ENCODE measurements at regions not wholly inside any gene's neighbourhood (a gene's known extent, or its start where the extent isn't known, plus 50 kb on each side); places are given as distances from the start of the nearest gene placed in this dataset.

DNA sequence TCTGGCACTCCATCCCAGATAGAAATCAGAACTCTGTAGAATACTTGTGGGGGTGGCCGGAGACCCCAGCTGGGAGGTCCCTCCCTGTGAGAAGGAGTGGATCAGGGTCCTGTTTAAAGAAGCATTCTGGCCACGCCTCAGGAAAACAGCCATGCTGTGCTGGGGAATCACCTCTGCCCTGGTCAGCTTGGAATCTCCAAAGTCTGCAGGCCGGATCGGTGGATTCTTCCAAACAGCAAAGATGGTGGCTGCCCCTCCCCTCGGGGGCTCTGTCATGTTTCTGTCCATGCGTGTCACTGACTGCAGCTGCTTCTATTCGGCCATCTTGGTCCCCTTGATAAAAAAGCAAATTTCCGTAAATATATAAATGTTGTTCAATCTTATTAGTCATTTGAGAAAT, 365.9 kb downstream of the JRKL start:
- no peak for TF ChIP-seq POLR2A (IDR thresholded peaks at IDR 0.05)
- TF ChIP-seq, protein P1, sequence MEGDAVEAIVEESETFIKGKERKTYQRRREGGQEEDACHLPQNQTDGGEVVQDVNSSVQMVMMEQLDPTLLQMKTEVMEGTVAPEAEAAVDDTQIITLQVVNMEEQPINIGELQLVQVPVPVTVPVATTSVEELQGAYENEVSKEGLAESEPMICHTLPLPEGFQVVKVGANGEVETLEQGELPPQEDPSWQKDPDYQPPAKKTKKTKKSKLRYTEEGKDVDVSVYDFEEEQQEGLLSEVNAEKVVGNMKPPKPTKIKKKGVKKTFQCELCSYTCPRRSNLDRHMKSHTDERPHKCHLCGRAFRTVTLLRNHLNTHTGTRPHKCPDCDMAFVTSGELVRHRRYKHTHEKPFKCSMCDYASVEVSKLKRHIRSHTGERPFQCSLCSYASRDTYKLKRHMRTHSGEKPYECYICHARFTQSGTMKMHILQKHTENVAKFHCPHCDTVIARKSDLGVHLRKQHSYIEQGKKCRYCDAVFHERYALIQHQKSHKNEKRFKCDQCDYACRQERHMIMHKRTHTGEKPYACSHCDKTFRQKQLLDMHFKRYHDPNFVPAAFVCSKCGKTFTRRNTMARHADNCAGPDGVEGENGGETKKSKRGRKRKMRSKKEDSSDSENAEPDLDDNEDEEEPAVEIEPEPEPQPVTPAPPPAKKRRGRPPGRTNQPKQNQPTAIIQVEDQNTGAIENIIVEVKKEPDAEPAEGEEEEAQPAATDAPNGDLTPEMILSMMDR (IDR thresholded peaks at IDR 0.05 in 8 of 11, conservative IDR thresholded peaks at IDR 0.05 in 3 of 11), result no peak
